ENCODE measurements at regions not wholly inside any gene's neighbourhood (a gene's known extent, or its start where the extent isn't known, plus 50 kb on each side); places are given as distances from the start of the nearest gene placed in this dataset.

GRCh38 chr13:103275722-103276121, 209.5 kb upstream of the SLC10A2 start:
- H3K36me3 Mint-ChIP-seq (ENCODE audit: low read depth) = no peaks in the 10 kb centered on the region
- no peak overlapping the region for H3K4me3 Mint-ChIP-seq
- no peaks in the 10 kb centered on the region for H3K27me3 Mint-ChIP-seq
- no peak for DNase-seq
- no peak overlapping the region for H3K27ac Mint-ChIP-seq
- H3K4me1 Mint-ChIP-seq (ENCODE audit: low read depth) = no peaks in the 10 kb centered on the region
- no peaks in the 10 kb centered on the region for H3K9me3 Mint-ChIP-seq

GRCh38 chr13:103275081-103275480, 208.9 kb upstream of the SLC10A2 start:
- Mint-ChIP-seq H3K9me3 (no peaks in the 10 kb centered on the region), H3K36me3 (ENCODE audit: low read depth) (no peaks in the 10 kb centered on the region), H3K27me3 (no peaks in the 10 kb centered on the region), H3K4me1 (ENCODE audit: low read depth) (no peaks in the 10 kb centered on the region), H3K27ac (no peak overlapping the region), H3K4me3 (no peak overlapping the region)
- DNase-seq = no peak

- H3K27ac Mint-ChIP-seq = no peak overlapping the region
- H3K9me3 Mint-ChIP-seq = no peaks in the 10 kb centered on the region
- no peaks in the 10 kb centered on the region for H3K36me3 Mint-ChIP-seq (ENCODE audit: low read depth)
- DNase-seq = no peak
- H3K4me3 Mint-ChIP-seq = no peak overlapping the region
- no peaks in the 10 kb centered on the region for H3K4me1 Mint-ChIP-seq (ENCODE audit: low read depth)
- no peaks in the 10 kb centered on the region for H3K27me3 Mint-ChIP-seq
These were observed 207.6 kb upstream of the SLC10A2 start for GRCh38 chr13:103273825-103274224.

DNA sequence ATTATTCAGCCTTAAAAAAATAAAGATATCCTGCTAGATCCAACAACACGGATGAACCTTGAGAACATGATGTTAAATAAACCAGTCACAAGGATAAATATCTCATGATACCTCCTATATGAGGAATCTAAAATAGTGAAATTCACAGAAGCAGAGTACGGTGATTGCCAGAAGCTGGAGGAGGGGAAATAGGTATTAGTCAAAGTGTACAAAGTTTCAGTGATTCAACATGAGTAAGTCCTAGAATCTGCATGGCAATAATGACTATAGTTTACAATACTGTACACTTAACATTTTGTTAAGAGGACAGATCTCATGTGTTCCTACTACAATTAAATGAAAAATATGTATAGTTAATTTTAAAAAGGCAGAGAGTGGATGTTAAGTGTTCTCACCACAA, 206.6 kb upstream of the SLC10A2 start:
- no peak for DNase-seq
- Mint-ChIP-seq H3K27me3 (no peaks in the 10 kb centered on the region), H3K4me1 (ENCODE audit: low read depth) (no peaks in the 10 kb centered on the region), H3K9me3 (no peaks in the 10 kb centered on the region), H3K36me3 (ENCODE audit: low read depth) (no peaks in the 10 kb centered on the region), H3K4me3 (no peak overlapping the region), H3K27ac (no peak overlapping the region)

DNA sequence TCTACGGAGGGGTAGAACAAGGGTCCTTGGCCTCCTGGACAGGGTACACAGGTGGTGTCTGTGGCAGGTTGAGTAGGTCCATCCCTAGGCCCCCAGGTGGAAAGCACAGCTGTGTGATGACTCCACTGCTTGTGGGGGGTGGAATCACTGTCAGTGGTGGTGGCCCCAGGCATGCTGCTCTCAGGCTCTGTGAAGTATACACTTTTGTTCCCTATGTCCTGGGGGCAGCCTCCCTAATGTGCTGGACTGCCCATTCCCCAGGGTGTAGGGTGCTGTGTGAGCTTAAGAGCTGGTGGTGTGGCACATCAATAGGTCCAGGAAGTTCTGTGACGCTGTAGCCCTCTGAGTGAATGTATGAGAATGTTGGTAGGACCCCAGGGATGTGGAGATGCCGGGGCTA, 197.2 kb upstream of the SLC10A2 start:
- Mint-ChIP-seq H3K36me3 (ENCODE audit: low read depth) (no peaks in the 10 kb centered on the region), H3K27me3 (no peaks in the 10 kb centered on the region), H3K9me3 (peaks cover 19% of the 10 kb centered on the region), H3K4me3 (no peak overlapping the region), H3K27ac (no peak overlapping the region), H3K4me1 (ENCODE audit: low read depth) (no peaks in the 10 kb centered on the region)
- DNase-seq = no peak

DNA sequence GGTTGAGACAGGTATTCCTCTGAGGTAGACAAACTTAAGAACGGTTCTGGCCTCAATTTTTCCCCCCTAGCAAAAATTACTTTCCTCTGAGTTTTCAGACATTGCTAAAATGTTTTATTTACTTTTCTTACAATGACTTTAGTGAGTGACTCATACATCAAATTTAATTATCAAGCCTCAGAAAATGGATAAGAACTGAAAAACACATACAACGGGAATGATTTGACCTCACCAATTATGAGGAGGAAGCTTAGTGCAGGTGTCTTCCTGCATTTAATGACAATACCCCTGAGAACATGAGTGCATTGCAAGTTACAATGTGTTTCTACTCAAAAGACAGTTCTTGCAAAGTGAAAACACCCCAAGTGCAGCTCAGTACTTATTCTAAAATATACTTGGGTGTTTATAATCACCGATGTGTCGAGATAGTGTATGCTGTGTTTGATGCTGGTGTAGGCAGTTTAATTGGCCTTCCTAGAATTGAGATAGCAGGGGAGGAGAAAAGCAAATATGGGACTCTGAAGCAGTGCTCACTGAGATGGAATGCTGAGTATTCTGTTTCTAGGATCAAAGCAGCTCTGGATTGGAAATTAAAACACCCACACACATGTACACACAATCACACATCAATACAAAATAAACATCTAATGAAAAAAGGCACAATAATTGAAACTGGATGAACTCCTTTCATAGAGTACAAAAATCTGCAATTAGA, 189.5 kb upstream of the SLC10A2 start:
- Mint-ChIP-seq H3K4me3 (no peak overlapping the region), H3K36me3 (ENCODE audit: low read depth) (no peaks in the 10 kb centered on the region), H3K9me3 (no peaks in the 10 kb centered on the region), H3K27ac (no peak overlapping the region), H3K27me3 (no peaks in the 10 kb centered on the region), H3K4me1 (ENCODE audit: low read depth) (no peaks in the 10 kb centered on the region)
- no peak for DNase-seq

GRCh38 chr13:103250071-103250470, 183.9 kb upstream of the SLC10A2 start:
- H3K27ac Mint-ChIP-seq = no peak overlapping the region
- H3K9me3 Mint-ChIP-seq = no peaks in the 10 kb centered on the region
- no peak overlapping the region for H3K4me3 Mint-ChIP-seq
- no peaks in the 10 kb centered on the region for H3K36me3 Mint-ChIP-seq (ENCODE audit: low read depth)
- no peaks in the 10 kb centered on the region for H3K27me3 Mint-ChIP-seq
- H3K4me1 Mint-ChIP-seq (ENCODE audit: low read depth) = no peaks in the 10 kb centered on the region
- no peak for DNase-seq

DNA sequence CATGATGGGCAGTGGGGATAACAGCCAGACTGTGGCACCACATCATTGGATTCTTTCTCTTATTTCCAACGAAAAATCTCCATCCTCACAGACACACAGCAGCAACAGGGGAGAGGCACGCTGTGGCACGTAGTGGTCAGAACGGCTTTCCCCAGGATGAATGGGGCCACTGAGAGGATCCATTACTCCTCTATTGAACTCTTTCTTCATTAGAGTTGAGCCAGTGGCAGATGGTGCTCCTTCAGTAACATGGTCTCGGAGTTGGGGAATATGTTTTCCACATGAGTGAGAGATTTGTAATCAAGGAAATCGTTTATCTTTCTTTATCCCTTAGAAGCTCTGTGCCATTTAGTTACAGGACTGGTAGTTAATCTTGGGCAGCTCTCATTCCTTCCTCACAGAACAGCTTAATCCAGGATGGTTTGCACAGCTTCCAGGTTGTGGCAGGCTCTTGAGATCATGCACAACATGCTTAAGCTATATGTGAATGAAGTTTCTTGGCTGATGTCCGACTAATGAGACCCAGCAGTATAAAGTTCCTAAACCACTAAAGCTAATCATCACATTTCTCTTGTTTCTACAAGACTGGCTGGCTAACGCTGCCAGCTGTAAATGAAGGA, 180.5 kb upstream of the SLC10A2 start:
- H3K9me3 Mint-ChIP-seq = no peaks in the 10 kb centered on the region

DNA sequence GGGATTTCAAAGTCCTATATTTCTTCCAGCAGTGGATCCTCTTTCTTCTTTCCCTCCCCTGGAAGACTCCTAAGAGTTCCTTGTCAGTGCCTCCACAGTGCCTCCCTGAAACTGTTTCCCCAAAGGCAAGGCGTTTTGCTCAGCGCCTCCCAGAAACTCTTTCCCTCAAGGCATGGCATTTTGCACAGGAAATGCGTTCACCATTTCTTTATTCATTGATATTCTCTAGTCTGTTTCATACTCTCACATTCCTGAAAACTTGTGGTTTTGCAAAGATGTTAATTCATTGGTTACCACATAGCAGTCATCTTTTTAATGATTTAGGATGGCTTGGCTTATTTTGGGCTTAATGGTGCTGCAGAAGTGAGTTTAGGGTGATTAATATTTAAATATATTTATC, 177.3 kb upstream of the SLC10A2 start:
- H3K4me3 Mint-ChIP-seq = no peak overlapping the region
- H3K9me3 Mint-ChIP-seq = peaks cover 4% of the 10 kb centered on the region
- H3K27me3 Mint-ChIP-seq = no peaks in the 10 kb centered on the region
- no peaks in the 10 kb centered on the region for H3K36me3 Mint-ChIP-seq (ENCODE audit: low read depth)
- no peaks in the 10 kb centered on the region for H3K4me1 Mint-ChIP-seq (ENCODE audit: low read depth)
- no peak for DNase-seq
- H3K27ac Mint-ChIP-seq = no peak overlapping the region

More for the DNA sequence above, 180.5 kb upstream of the SLC10A2 start:
- H3K4me1 Mint-ChIP-seq (ENCODE audit: low read depth) = no peaks in the 10 kb centered on the region
- no peaks in the 10 kb centered on the region for H3K27me3 Mint-ChIP-seq
- no peaks in the 10 kb centered on the region for H3K36me3 Mint-ChIP-seq (ENCODE audit: low read depth)
- no peak overlapping the region for H3K27ac Mint-ChIP-seq
- no peak overlapping the region for H3K4me3 Mint-ChIP-seq
- no peak for DNase-seq

- Mint-ChIP-seq H3K27ac (no peak overlapping the region), H3K36me3 (ENCODE audit: low read depth) (no peaks in the 10 kb centered on the region), H3K4me3 (no peak overlapping the region), H3K9me3 (peaks cover 4% of the 10 kb centered on the region), H3K27me3 (no peaks in the 10 kb centered on the region), H3K4me1 (ENCODE audit: low read depth) (no peaks in the 10 kb centered on the region)
- DNase-seq = no peak
These were observed 172.2 kb upstream of the SLC10A2 start for GRCh38 chr13:103238441-103238840.

GRCh38 chr13:103236213-103236612, 170.0 kb upstream of the SLC10A2 start:
- H3K4me1 Mint-ChIP-seq (ENCODE audit: low read depth) = no peaks in the 10 kb centered on the region
- H3K36me3 Mint-ChIP-seq (ENCODE audit: low read depth) = no peaks in the 10 kb centered on the region
- no peak overlapping the region for H3K27ac Mint-ChIP-seq
- no peak for DNase-seq
- peaks cover 4% of the 10 kb centered on the region for H3K9me3 Mint-ChIP-seq
- no peak overlapping the region for H3K4me3 Mint-ChIP-seq
- H3K27me3 Mint-ChIP-seq = no peaks in the 10 kb centered on the region

DNA sequence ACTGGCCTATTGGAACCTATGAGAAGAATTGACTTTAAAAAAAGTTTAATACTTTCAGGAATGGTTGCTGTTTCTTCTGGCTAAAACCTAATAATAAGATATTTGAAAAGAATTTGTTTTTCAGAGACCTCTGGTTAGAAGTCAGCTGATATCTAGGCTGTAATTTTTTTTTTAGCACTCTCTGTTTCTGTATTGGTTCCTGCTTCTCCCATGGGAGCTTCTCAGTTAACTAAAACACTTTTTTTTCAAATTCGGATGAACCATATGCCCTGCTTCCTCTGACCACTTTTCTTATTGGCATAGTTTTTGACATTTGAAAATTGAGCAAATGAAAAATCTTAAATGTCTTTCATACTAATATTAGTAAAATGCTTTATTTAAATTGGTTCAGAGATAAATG, 163.5 kb upstream of the SLC10A2 start:
- no peaks in the 10 kb centered on the region for H3K9me3 Mint-ChIP-seq

DNA sequence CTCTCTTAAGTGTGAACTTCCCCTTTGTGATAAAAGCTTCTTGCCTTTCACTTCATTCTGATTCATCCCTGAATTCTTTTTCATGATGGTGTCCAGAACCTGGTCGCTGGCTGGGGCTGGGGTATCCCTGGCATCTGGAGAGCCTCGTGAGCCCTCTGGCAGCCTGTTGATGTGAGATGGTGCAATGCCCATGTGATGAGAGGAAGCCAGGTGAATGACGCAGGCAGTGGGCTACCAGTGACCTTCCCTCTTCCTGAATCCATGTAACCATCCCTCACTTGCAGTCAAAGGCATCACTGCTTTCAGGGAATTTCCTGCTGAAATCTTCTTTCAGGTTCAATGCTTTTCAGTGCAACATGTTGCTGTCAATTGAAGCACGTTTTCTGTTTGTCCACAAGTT, 158.6 kb upstream of the SLC10A2 start:
- no peak overlapping the region for H3K4me3 Mint-ChIP-seq

More for the DNA sequence above, 163.5 kb upstream of the SLC10A2 start:
- Mint-ChIP-seq H3K4me3 (no peak overlapping the region), H3K27me3 (no peaks in the 10 kb centered on the region), H3K4me1 (ENCODE audit: low read depth) (no peaks in the 10 kb centered on the region), H3K36me3 (ENCODE audit: low read depth) (no peaks in the 10 kb centered on the region), H3K27ac (no peak overlapping the region)
- no peak for DNase-seq

GRCh38 chr13:103222683-103223082, 156.5 kb upstream of the SLC10A2 start:
- no peak overlapping the region for H3K4me3 Mint-ChIP-seq
- H3K4me1 Mint-ChIP-seq (ENCODE audit: low read depth) = no peaks in the 10 kb centered on the region

More for the DNA sequence above, 158.6 kb upstream of the SLC10A2 start:
- Mint-ChIP-seq H3K4me1 (ENCODE audit: low read depth) (no peaks in the 10 kb centered on the region), H3K9me3 (no peaks in the 10 kb centered on the region), H3K27me3 (no peaks in the 10 kb centered on the region), H3K27ac (no peak overlapping the region), H3K36me3 (ENCODE audit: low read depth) (no peaks in the 10 kb centered on the region)
- no peak for DNase-seq

DNA sequence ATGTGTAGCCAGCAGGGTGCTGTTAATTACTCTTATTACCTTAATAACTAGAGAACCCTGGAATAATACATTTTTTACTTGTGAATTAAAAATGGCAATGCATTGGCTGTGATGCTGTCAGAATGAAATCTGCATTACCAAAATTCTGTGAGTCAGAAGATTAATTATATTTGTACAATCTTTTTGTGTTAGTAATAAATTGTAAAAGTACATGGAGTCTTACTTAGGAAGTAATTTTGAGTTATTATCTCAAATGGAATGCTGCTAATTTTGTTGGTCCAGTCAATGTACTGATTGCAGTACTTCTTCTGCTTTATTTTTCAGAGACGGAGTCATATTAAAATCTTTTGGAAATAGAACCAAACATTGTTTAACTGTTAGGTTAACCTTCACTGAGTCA, 152.0 kb upstream of the SLC10A2 start:
- H3K36me3 Mint-ChIP-seq (ENCODE audit: low read depth) = no peaks in the 10 kb centered on the region
- H3K4me1 Mint-ChIP-seq (ENCODE audit: low read depth) = no peaks in the 10 kb centered on the region
- no peak overlapping the region for H3K4me3 Mint-ChIP-seq
- peaks cover 4% of the 10 kb centered on the region for H3K9me3 Mint-ChIP-seq
- H3K27me3 Mint-ChIP-seq = no peaks in the 10 kb centered on the region
- DNase-seq = no peak
- no peak overlapping the region for H3K27ac Mint-ChIP-seq

More at GRCh38 chr13:103222683-103223082, 156.5 kb upstream of the SLC10A2 start:
- no peaks in the 10 kb centered on the region for H3K36me3 Mint-ChIP-seq (ENCODE audit: low read depth)
- H3K27me3 Mint-ChIP-seq = no peaks in the 10 kb centered on the region
- no peak for DNase-seq
- H3K27ac Mint-ChIP-seq = no peak overlapping the region
- no peaks in the 10 kb centered on the region for H3K9me3 Mint-ChIP-seq

All from activated T-cell treated with anti-CD3 and anti-CD28 coated beads, Interleukin-2, amount 50 U/mL, for 24 hours (primary cell).